Body of pancreas (tissue), 4 donors: ENCODE measurements at regions not wholly inside any gene's neighbourhood (a gene's known extent, or its start where the extent isn't known, plus 50 kb on each side); places are given as distances from the start of the nearest gene placed in this dataset.

ENCODE experiments used
- CTCF ChIP-seq, 7 experiments: fragments of 450-650 bp in 4 of 7; fragments of 200-600 bp in 3 of 7; sonication (generic) in 3 of 7; IDR thresholded peaks; one replicate each; pipeline ENCODE4 v1.5.1; 2016 to 2019; ENCODE audit warnings: antibody characterized with exemption in 7 of 7
- POLR2A ChIP-seq, 3 donors: fragments of 450-650 bp; IDR thresholded peaks; one replicate each; pipeline ENCODE4 v1.6.1; 2016; ENCODE audit warnings: antibody characterized with exemption in 3 of 3, mild to moderate bottlenecking in 2 of 3

DNA sequence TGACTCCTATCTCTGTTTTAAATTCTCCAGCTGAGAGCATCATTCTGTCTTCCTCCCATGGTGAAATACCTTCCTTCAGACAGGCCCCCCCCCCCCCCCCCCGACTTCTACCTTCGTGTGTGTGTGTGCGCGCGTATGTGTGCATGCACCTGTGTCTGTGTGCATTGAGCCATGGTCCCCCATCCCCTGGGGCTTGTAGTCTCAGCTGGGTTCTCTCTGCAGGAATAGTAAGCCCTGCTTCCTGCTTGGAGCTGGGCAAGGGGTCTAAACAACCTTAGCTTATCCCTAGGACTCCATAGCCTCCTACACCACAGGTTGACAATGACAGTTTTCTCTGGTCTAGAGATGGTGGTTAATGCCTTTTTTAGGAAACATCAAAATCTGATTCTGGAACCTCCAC lies 427.5 kb upstream of the KLHL29 start:
- TF ChIP-seq CTCF (IDR thresholded peaks at IDR 0.05): no peak
- no peak for TF ChIP-seq POLR2A (IDR thresholded peaks at IDR 0.05)
